ENCODE measurements at regions not wholly inside any gene's neighbourhood (a gene's known extent, or its start where the extent isn't known, plus 50 kb on each side); places are given as distances from the start of the nearest gene placed in this dataset.

DNA sequence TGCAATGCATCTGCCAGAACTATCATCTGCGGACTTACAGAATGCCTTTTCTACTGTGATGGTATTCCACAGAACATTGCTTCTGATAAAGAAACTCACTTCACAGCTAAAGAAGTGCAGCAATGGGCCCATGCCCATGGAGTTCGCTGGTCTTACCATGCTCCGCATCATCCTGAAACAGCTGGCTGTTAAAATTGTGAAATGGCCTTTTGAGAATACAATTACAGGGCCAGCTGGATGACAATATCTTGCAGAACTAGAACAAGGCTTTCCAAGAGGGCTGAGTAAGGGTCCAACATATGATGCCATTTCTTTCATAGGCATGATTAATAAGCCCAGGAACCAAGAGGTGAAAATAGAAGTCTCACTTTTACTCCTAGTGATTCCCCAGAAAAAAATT lies 104.1 kb upstream of the ADCY1 start:
- TF ChIP-seq, protein P1, sequence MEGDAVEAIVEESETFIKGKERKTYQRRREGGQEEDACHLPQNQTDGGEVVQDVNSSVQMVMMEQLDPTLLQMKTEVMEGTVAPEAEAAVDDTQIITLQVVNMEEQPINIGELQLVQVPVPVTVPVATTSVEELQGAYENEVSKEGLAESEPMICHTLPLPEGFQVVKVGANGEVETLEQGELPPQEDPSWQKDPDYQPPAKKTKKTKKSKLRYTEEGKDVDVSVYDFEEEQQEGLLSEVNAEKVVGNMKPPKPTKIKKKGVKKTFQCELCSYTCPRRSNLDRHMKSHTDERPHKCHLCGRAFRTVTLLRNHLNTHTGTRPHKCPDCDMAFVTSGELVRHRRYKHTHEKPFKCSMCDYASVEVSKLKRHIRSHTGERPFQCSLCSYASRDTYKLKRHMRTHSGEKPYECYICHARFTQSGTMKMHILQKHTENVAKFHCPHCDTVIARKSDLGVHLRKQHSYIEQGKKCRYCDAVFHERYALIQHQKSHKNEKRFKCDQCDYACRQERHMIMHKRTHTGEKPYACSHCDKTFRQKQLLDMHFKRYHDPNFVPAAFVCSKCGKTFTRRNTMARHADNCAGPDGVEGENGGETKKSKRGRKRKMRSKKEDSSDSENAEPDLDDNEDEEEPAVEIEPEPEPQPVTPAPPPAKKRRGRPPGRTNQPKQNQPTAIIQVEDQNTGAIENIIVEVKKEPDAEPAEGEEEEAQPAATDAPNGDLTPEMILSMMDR (IDR thresholded peaks at IDR 0.05) = no peak
- TF ChIP-seq EZH2phosphoT487 (IDR thresholded peaks at IDR 0.05) (no peak), EZH2 (IDR thresholded peaks at IDR 0.05) (no peak)

Data from neural progenitor cell (in vitro differentiated cells).